Left lobe of liver (tissue), 2 donors: ENCODE measurements at regions not wholly inside any gene's neighbourhood (a gene's known extent, or its start where the extent isn't known, plus 50 kb on each side); places are given as distances from the start of the nearest gene placed in this dataset.
"Not testable (repeated sequence)": the region's sequence is repeated elsewhere in the genome, so short reads cannot be mapped to it uniquely, and the experiment has no call there.

Source experiments
- ATAC-seq: fragments of 200-7000 bp; cut with Tn5 transposase; one replicate; pipeline ENCODE4 v1.9.1; 2020; ENCODE audit warnings: mild to moderate bottlenecking, moderate library complexity
- DNase-seq: peaks from one replicate; pipeline ENCODE4 v3.0.0-alpha.2; 2020; ENCODE audit warnings: low spot score
- donor health status: DM: no; HTN: no; CAD: no; lungs with moderate emphysema.
- donor health status: DM: no; HTN: yes; CAD: no.

DNA sequence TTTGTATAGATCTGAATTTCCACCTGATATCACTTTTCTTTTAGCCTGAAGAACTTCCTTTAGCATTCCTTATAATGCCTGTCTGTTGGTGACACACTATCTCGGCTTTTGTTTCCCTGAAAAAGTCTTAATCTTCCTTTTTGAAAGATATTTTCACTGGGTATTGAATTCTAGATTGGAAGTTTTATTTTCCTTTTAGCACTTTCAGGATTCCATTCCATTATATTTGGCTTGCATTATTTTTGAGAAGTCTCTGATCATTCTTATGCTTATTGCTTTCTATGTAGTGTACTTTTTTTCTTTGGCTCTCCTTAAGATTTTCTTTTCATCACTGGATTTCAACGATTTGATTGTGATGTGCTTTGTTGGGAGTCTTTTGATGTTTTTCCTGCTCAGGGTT is 510.7 kb downstream of the RWDD3 start:
- ATAC-seq = no peak
- DNase-seq = no peak

DNA sequence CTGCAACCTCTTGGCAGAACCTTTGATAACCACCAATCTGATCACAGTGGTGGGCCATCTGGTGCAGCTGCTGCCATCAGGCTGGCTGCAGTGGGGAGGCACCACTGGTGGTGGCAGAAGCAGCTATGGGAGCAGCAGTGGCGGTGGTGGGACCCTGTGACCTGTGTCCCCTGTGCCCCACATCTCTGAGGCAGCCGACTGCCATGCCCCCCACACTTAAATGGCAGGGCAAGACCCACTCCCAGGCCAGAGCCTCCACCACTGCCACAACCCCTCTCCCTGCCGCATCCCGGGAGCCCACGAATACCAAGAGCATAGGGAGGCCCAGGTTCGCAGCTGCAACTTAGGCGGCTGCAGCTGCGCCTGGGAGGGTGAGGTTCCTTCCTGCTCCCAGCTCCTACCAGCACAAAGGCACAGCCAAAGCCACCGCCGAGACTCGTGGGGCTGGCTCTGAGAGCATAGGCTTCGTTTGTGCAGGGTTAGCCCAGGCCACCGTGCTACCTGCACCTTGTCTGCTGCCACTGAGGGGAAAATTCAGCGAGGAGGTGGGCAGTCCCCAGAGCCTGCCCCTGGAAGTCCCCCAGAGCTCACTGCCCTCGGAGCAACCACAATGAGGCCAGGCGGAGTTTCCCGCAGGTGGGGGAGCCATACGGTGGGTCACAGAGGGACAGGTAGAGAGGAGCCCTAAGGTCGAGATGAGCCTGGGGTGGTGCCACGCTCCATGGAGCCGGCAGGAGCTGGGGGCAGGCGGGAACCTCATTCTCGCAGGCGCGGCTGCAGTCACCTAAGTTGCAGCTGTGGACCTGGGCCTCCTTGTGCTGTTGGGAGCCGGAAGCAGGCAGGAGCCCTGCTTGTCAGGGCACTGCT is 518.7 kb downstream of the RWDD3 start:
- DNase-seq = no peak
- ATAC-seq = no peak

DNA sequence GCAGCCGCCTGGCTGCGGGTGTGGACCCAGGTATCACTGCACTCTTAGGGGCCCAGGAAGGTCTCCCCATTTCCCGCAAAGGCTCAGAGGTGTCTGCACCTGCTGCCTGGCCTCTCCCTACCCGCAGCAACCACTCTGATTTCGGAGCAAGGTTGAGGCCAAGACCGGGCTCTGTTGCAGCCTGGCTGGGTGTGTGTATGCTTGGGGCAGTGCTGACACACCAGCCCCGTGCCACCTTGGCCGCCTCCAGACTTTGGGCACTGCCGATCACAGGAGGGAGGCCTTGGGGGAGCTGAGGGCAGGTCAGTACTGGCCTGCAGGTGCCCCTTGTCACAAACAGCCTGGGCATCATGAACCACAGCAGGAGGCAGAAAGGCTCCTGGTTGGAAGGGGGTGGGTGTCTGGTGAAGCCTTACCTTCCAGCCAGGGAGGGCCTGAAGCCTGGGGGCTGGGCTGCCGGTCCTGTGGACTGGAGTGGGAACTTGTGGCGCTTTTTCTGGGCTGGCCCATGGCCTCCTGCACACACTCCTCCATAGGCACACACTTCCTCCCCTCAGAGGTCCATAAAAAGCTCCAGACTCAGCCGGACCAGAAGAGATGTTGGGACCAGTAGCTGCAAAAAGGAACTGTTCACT is 519.5 kb downstream of the RWDD3 start:
- DNase-seq (no peak), ATAC-seq (no peak)

DNA sequence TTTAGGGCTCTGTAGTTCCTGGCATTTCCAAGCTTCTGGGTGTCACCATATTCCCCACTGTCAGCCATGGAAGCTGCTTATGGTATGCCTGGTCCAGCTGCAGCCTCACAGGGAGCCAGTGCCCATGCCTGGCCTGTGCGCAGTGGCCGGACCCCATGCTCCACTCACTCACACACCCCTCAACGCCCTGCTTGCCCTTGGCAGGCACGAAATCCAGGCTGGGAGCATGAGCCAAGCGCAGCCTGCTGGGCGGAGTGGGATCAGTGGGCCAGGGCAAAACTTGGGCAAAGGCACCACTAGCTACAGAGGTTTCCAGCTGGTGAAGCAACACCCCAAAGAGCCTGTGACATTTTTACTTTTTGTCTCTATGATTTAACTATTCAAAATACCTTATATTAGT is 520.4 kb downstream of the RWDD3 start:
- ATAC-seq (no peak), DNase-seq (no peak)

DNA sequence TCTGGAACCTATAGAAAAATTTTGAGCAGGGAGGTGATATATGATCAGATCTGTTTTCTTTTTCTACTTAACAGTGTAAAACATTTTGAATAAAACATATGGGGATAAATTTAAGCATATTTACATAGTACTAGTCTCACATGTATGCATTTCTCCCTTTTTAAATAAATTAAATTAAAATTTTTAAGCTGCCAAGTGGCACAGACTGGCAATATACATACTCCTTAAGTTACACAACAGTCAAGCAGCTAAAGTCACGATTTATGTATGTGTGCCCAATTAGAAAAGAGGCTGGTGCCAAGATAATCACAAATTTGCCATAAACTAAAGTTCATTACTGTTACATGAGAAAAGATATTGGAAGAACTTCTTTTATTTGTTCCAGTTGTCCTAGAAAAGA is 532.0 kb downstream of the RWDD3 start:
- DNase-seq (no peak), ATAC-seq (no peak)

DNA sequence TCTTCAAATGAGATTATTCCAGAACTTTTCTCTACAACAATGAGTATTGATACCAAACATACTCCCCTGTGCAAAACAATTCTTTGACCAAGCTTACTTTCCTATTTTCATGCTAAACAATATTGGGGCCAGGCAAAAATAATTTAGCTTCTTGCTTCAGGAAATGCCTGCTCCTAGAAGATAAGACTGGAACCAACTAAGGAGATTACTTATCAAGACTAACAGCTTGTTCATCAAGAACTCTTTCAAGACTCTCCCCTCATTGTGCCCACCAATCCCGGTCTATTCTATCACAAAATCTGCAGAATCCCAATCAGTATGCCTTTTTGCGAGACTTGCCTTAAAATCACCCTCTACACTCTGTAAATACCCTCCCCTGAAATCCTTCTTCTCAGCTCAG is 536.6 kb downstream of the RWDD3 start:
- ATAC-seq = no peak

DNA sequence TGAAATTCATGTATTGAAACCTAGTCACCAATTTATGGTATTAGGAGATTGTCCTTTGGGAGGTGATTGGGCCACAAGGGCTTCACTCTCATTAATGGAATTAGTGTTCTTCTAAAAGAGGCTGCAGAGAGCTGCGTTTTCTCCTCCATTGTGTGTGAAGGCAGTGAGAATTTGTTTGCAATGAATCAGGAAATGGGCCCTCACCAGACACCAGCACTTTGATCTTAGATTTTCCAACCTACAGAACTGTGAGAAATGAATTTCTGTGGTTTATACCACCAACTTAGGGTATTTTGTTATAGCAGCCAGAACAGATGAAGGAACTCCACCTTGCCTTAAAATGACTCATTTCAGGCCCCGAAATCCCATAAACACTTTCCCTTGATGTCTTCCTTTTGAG is 544.2 kb downstream of the RWDD3 start:
- DNase-seq (no peak), ATAC-seq (no peak)

More for the DNA sequence above, 536.6 kb downstream of the RWDD3 start:
- no peak for DNase-seq

DNA sequence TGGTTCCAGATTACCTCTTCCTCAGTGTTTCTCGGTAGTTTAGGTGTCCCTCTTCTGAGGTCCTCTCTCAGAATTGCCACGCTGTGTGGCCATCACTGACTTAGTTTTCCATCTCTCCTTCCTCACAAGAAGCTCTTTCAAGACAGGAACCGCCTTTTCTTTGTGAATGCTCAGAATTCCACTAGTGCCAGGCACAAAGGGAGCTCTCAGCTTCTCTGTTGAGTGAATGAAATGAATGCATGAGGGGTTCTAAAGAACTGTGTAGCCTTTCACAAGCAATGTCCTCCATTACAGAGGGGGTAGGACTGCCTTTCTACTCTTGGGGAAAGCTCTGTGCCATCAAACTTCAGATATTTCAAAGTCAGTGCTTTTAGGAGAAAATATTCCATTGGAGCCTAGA is 546.8 kb downstream of the RWDD3 start:
- ATAC-seq (no peak), DNase-seq (no peak)

DNA sequence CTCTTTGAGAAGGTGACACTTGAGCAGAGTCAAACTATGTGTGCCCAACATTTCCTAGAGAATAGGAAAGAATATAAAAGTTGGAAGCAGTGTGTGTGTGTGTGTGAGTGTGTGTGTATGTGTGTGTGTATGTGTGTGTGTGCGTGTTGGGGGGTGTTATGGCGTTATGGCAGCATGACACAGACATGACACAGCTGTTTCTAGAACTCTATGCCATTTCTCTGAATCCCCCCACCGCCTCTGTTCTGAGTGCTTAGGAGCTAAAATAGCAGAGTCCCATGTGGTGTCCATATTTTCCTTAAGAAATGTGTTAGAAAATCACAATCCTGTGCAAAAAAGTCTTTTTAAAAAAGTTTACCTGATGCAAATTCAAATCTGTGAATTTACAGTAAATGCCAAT is 556.1 kb downstream of the RWDD3 start:
- ATAC-seq = no peak
- no peak for DNase-seq

DNA sequence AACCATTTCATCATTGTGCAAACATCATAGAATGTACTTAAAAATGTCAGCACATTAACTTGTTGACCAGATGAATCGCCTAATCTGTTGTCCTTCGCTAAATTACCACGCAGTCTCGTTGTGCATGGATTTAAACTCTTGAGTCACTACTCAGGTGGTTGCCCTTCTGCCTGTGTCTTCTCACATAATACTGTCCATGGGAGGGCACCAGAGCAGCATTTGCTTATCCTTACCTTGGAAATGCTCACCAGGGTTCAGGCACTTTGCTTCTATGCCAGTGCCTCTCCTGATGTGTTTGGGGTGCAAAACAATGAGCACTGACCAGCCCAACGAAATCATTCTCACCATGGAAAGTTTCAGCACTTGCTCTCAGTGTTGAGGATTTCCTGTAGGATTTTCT is 559.9 kb downstream of the RWDD3 start:
- DNase-seq = no peak
- peak; percentile 68 for ATAC-seq

DNA sequence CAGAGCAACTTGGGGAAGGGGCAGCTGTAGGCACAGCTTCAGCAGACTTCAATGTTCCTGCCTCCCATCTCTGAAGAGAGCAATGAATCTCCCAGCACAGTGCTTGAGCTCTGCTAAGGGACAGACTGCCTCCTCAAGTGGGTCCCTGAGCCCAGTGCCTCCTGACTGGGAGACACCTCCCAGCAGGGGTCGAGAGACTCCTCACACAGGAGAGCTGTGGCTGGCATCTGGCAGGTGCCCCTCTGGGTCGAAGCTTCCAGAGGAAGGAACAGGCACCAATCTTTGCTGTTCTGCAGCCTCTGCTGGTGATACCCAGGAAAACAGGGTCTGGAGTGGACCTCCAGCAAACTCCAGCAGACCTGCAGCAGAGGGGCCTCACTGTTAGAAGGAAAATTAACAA is 563.8 kb downstream of the RWDD3 start:
- not testable (repeated sequence) for DNase-seq, ATAC-seq

DNA sequence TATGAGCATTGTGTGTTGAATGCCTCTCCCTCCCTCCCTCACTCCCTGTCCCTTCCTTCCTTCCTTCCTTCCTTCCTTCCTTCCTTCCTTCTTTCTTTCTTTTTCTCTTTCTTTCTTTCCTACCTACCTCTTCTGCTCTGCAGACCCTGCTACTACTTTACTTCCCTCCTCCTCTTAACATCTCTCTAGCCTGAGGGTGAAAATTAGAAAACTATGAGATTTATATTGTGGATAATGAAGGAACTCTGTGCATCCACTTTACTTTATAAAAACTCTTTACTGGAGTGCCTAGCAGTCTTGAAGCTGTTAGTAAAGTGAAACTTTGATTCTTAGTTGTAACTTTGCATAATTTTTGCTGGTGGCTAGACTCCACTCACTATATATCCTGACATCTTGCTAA is 572.2 kb downstream of the RWDD3 start:
- DNase-seq (no peak), ATAC-seq (no peak)

DNA sequence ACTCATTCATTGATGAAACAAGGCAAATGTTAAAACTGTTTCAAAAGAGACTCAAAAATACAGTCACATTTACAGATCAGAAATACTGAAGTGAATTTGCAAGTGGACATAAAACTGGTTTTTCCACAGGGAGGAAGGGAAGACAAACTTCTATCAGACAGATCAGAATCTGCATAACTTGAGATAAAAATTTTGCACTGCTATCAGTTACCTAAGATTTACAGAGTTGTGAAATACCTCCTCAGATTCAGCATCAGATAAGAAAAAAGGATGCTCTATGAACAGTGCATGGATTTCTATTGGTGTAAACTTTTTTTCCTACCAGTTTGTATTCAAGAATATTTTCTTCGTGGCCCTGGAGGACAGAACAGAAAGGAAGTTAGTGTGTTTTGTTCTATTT is 575.4 kb downstream of the RWDD3 start:
- DNase-seq = no peak
- no peak for ATAC-seq

DNA sequence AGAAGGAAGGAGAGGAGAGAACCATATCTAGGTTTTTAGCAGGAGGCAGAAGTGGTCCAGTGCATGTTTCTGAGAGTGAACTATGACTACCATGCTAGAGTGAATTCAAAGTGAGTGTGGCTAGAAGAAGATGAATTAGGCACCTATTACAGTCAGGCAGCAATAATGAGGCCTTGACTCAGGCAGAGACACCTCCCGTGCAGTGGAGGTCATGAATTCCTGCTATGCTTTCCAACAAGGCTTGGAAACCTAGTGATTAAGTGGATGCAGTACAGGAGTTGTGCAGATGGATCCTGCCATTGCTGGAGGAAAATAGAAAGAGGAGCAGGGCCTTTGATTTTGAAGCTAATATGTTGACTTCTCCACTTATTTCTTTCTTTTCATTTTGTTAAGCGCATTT is 581.5 kb downstream of the RWDD3 start:
- DNase-seq (no peak), ATAC-seq (no peak)

DNA sequence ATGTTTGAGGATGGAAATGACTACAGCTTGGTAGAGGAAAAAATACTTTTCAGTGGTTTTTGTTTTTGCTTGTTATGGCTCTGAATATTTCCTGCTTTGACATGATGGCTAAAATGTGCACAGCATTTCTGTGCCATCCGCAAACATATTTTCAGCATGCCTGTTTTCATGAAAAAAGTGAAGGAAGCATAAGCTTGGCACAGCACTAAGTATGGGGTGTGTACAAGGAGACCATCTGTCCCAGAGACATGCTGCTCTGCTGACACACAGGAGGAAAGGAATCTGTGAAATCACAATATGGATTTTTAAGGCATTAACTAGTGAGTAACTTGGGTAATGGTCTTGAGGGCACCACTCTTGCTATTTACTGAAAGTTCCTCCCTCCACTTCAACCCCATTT is 595.5 kb downstream of the RWDD3 start:
- no peak for DNase-seq
- ATAC-seq = no peak

DNA sequence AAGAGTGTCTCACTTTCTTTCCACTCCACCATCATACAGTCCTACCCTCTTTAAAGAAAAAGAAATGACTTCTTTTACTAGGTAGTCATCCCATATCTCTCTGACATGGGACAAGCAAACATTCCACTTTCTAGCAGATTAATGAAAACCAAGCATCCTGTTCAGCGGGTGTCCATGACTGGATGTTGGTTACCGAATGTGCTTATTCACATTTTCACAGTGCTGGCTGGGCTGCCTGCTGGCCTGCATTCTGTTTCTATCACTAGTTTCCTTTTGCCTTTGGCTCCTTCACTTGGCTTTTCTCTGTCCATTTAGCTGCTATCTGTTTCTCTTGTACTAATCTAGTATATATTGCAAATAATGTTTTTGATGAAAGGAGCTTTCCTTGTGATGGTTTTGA is 598.4 kb downstream of the RWDD3 start:
- no peak for ATAC-seq
- no peak for DNase-seq

DNA sequence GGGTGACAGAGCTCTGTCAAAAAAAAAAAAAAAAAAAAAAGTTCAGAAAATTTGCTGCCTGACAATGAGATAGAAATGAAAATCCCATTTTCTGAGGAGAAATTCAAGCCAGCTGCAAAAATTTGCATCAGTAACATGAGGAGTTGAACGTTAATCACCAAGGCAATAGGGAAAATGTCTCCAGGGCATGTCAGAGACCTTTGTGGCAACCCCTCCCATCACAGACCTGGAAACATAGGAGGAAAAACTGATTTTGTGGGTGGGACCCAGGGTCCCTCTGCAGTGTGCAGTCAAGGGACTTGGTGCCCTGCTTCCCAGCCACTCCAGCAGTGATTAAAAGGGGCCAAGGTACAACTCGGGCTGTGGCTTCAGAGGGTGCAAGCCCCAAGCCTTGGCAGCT is 615.4 kb downstream of the RWDD3 start:
- ATAC-seq (no peak), DNase-seq (no peak)

DNA sequence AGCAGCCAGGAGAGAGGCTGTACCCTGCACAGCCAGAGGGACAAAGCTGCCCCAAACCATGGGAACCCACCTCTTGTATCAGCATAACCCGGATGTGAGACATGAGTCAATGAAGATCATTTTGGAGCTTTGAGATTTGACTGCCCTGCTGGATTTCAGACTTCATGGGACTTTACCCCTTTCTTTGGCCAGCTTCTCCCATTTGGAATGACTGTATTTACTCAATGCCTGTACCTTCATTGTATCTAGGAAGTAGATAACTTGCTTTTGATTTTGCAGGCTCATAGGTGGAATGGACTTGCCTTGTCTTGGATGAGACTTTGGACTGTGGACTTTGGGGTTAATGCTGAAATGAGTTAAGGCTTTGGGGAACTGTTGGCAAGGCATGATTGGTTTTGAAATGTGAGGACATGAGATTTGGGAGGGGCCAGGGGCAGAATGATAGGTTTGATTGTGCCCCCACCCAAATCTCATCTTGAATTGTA is 616.2 kb downstream of the RWDD3 start:
- no peak for DNase-seq
- ATAC-seq = peak; percentile 74

DNA sequence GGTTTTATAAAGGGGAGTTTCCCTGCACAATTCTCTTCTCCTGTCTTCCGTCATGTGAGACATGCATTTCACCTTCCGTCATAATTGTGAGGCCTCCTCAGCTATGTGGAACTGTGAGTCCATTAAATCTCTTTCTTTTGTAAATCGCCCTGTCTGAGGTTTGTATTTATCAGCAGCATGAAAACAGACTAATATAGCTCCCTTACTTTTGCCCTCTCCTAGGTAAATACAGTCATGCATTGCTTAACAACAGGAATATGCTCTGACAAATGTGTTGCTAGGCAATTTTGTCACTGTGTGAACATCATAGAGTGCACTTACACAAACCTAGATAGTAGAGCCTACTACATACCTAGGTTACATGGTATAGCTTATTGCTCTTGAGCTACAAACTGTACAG is 616.8 kb downstream of the RWDD3 start:
- peak; percentile 61 for ATAC-seq
- DNase-seq = no peak

DNA sequence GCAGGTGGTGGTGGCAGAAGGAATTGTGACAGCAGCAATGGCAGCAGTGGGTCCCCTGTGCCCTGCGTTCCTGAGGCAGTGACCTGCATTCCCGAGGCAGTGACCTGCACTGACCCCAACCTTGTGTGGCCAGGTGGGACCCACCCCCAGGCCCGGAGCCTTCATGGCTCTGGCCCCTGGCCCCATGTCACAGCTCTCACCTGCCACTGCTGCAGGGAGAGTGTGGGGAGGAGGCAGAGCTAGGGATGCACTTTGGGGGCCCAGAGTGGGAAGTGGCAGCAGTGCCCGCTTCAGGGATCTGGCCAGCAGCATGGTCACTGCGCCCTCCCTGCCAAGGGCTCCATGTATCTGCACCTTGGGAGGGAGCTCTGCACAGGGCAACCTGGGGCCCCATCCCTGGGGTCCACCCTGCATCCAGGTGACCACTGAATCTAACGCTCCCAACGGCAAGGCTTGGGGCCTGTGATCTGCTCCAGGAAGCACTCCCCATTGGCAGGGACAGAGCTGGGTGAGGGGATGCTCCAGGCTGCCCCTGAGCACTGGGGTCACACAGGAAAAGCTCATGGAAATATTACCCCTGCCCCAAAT is 618.6 kb downstream of the RWDD3 start:
- DNase-seq = no peak
- no peak for ATAC-seq

DNA sequence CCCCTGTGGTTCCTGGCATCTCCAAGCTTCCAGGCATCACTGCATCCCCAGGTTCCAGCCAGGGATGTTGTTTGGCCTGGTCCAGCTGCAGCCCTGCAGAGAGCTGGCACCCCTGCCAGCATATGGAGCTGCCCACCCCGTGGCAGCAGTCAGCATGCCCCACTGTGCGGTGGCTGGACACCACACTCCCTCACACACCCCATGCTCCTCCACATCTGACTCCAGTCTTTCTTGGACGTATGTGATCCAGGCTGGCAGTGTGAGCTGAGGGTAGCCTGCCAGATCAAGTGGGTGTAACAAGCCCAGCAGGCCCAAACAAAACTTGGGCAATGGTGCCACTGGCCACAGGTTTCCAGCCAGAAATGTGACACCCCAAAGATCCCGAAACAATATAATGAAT is 620.4 kb downstream of the RWDD3 start:
- DNase-seq (no peak), ATAC-seq (no peak)

DNA sequence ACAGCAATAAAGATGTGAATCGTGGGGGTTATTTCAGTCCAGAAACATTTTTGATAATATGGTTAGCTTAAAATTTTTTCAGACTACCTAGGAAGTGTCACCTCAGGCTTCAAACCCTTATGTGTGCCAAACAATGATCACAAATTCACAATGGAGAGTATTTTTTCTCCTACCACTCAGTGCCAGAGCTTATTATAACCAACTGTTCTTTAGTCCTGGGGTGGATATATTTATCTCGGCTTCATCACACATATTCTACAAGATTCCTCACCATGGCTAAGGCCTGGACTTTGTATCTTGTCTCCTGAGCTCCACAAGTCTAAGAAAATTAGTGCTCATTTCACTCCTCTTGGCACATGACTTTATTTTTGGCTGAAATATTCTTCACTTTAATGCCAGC is 629.1 kb downstream of the RWDD3 start:
- DNase-seq = no peak
- no peak for ATAC-seq
